ENCODE measurements at regions not wholly inside any gene's neighbourhood (a gene's known extent, or its start where the extent isn't known, plus 50 kb on each side); places are given as distances from the start of the nearest gene placed in this dataset.

DNA sequence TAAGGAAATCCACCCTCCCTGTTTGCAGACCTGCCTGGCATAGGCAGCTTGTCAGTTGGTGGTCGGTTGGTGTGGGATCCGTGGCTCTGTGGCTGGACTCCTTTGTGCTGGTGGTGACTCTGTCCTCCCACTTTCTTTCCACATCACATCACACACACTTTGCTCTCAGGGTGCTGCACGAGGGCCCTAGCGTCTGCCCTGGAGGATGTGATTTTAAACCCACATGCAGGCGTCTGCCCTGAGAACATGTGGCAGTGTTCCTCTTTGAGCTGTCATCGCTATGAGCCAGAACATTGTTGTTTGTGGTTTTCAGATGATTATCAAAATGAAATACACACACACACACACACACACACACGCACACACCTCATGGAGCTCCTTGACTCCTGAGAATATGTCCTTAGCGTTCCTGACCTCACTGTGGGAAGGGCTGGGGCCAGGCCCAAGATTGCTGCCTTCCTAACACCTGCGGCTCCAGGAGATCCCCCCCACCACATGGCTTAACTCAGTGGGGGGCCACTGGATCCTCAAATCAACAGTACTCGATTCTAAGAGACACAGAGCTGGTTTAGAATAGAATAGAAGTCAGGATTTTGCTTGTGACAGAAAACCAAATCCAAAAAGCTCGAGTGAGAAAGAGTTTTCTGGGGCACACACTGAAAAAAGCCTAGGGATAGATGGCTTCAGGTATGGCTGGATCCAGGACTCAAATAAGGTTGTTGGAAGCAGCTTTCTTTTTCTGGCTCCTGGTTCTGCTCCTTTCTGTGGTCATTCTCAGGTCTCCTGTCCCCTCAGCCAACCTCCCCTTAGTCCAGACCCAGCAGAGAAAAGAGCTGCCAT is 54.8 kb downstream of the RTP5 start:
- no TSS peak for BruUV-seq (replicated peaks)
- Histone ChIP-seq H3K4me3 (ENCODE audit: low read depth, low read length) (no peak overlapping the region), H3K9me3 (no peaks in the 10 kb centered on the region), H3K36me3 (ENCODE audit: control insufficient read depth, insufficient read depth, low read length) (no peaks in the 10 kb centered on the region), H3K27me3 (replicated peaks; ENCODE audit: control insufficient read depth, insufficient read depth, low read length) (no peaks in the 10 kb centered on the region), H3K4me1 (no peaks in the 10 kb centered on the region)
- TF ChIP-seq, protein P1, sequence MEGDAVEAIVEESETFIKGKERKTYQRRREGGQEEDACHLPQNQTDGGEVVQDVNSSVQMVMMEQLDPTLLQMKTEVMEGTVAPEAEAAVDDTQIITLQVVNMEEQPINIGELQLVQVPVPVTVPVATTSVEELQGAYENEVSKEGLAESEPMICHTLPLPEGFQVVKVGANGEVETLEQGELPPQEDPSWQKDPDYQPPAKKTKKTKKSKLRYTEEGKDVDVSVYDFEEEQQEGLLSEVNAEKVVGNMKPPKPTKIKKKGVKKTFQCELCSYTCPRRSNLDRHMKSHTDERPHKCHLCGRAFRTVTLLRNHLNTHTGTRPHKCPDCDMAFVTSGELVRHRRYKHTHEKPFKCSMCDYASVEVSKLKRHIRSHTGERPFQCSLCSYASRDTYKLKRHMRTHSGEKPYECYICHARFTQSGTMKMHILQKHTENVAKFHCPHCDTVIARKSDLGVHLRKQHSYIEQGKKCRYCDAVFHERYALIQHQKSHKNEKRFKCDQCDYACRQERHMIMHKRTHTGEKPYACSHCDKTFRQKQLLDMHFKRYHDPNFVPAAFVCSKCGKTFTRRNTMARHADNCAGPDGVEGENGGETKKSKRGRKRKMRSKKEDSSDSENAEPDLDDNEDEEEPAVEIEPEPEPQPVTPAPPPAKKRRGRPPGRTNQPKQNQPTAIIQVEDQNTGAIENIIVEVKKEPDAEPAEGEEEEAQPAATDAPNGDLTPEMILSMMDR (IDR thresholded peaks at IDR 0.05; ENCODE audit: insufficient read depth in 1 of 2, low read depth in 1 of 2, low read length in 1 of 2, severe bottlenecking in 1 of 2, unreplicated experiment in 1 of 2), result no peak
- DNase-seq, result no peak
- intact Hi-C loops (cut with micrococcal nuclease; ENCODE audit: unreplicated experiment), result no loop called here
- no peaks in the 10 kb centered on the region for H3K4me1 Mint-ChIP-seq (ENCODE audit: low read depth, unreplicated experiment)
- ChIA-PET POLR2A (no interaction called here), CTCF (no interaction called here)
- H3K27me3 Mint-ChIP-seq (ENCODE audit: insufficient read depth, unreplicated experiment), result no peaks in the 10 kb centered on the region
- H3K36me3 Mint-ChIP-seq (ENCODE audit: insufficient read depth, unreplicated experiment), result no peaks in the 10 kb centered on the region
- H3K27ac Mint-ChIP-seq (ENCODE audit: unreplicated experiment), result no peak overlapping the region
- H3K4me3 Mint-ChIP-seq (ENCODE audit: unreplicated experiment), result no peak overlapping the region
- no peaks in the 10 kb centered on the region for H3K9me3 Mint-ChIP-seq (ENCODE audit: unreplicated experiment)

DNA sequence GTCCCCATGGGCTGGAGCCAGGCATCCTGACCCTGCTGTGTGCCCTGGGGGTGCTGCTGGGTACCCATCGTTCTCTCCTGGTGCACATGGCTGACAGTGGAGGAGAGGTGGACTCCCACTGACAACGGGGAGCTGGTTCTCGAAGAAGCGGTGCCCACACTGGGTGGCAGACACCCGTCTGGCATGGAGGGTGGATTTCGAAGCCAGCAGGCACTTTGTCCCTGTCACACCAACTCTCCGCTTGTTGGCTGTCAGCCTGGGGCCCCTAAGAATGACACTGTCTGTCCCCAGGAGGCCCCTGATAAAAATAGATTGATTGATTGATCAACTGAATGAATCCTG is 55.4 kb downstream of the RTP5 start:
- DNase-seq, result no peak
- no peak overlapping the region for H3K27ac Mint-ChIP-seq (ENCODE audit: unreplicated experiment)
- H3K27me3 Mint-ChIP-seq (ENCODE audit: insufficient read depth, unreplicated experiment), result no peaks in the 10 kb centered on the region
- TF ChIP-seq, protein P1 (IDR thresholded peaks at IDR 0.05; ENCODE audit: insufficient read depth in 1 of 2, low read depth in 1 of 2, low read length in 1 of 2, severe bottlenecking in 1 of 2, unreplicated experiment in 1 of 2), result no peak
- Histone ChIP-seq H3K36me3 (ENCODE audit: control insufficient read depth, insufficient read depth, low read length) (no peaks in the 10 kb centered on the region), H3K27me3 (replicated peaks; ENCODE audit: control insufficient read depth, insufficient read depth, low read length) (no peaks in the 10 kb centered on the region), H3K9me3 (no peaks in the 10 kb centered on the region), H3K4me3 (ENCODE audit: low read depth, low read length) (no peak overlapping the region), H3K4me1 (no peaks in the 10 kb centered on the region)
- CTCF ChIA-PET, result no interaction called here
- H3K9me3 Mint-ChIP-seq (ENCODE audit: unreplicated experiment), result no peaks in the 10 kb centered on the region
- BruUV-seq (replicated peaks), result no TSS peak
- intact Hi-C loops (cut with micrococcal nuclease; ENCODE audit: unreplicated experiment), result no loop called here
- POLR2A ChIA-PET, result no interaction called here
- H3K4me1 Mint-ChIP-seq (ENCODE audit: low read depth, unreplicated experiment), result no peaks in the 10 kb centered on the region
- no peaks in the 10 kb centered on the region for H3K36me3 Mint-ChIP-seq (ENCODE audit: insufficient read depth, unreplicated experiment)
- H3K4me3 Mint-ChIP-seq (ENCODE audit: unreplicated experiment), result no peak overlapping the region

DNA sequence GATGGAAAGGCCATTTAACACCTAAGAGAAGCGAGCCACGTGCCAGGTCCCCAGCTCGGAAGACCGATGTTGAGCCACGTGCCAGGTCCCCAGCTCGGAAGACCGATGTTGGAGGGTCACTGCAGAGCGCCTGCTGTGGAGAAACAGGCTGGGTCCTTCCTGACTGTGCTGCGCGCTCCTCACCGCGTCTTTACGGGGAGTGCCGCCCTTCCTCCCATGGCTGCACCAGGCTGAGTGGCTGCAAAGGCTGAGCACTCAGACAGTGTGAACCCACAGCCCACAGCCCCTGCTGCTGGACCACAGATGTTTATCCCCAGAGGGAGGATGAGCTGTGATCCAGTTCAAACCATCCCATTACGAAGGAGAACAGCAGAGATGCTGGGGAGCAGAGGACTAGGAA is 55.7 kb downstream of the RTP5 start:
- Mint-ChIP-seq H3K4me1 (ENCODE audit: low read depth, unreplicated experiment) (no peaks in the 10 kb centered on the region), H3K36me3 (ENCODE audit: insufficient read depth, unreplicated experiment) (no peaks in the 10 kb centered on the region), H3K27ac (ENCODE audit: unreplicated experiment) (no peak overlapping the region), H3K27me3 (ENCODE audit: insufficient read depth, unreplicated experiment) (no peaks in the 10 kb centered on the region), H3K4me3 (ENCODE audit: unreplicated experiment) (no peak overlapping the region), H3K9me3 (ENCODE audit: unreplicated experiment) (no peaks in the 10 kb centered on the region)
- H3K27me3 ChIP-seq (replicated peaks; ENCODE audit: control insufficient read depth, insufficient read depth, low read length), result no peaks in the 10 kb centered on the region
- H3K9me3 ChIP-seq, result no peaks in the 10 kb centered on the region
- POLR2A ChIA-PET, result no interaction called here
- intact Hi-C loops (cut with micrococcal nuclease; ENCODE audit: unreplicated experiment), result no loop called here
- no peaks in the 10 kb centered on the region for H3K4me1 ChIP-seq
- H3K36me3 ChIP-seq (ENCODE audit: control insufficient read depth, insufficient read depth, low read length), result no peaks in the 10 kb centered on the region
- TF ChIP-seq, protein P1 (IDR thresholded peaks at IDR 0.05; ENCODE audit: insufficient read depth in 1 of 2, low read depth in 1 of 2, low read length in 1 of 2, severe bottlenecking in 1 of 2, unreplicated experiment in 1 of 2), result no peak
- no peak overlapping the region for H3K4me3 ChIP-seq (ENCODE audit: low read depth, low read length)
- CTCF ChIA-PET, result no interaction called here
- BruUV-seq (replicated peaks), result no TSS peak
- no peak for DNase-seq
